ENCODE measurements at regions not wholly inside any gene's neighbourhood (a gene's known extent, or its start where the extent isn't known, plus 50 kb on each side); places are given as distances from the start of the nearest gene placed in this dataset.
A peak's percentile ranks its signal among the peaks of the same experiment; 100 is the strongest.
"Not testable (repeated sequence)": the region's sequence is repeated elsewhere in the genome, so short reads cannot be mapped to it uniquely, and the experiment has no call there.

GRCh38 chr5:158054223-158055110, 195.5 kb upstream of the CLINT1 start:
- DNase-seq = peak; percentile 88

GRCh38 chr5:158051036-158051435, 192.1 kb upstream of the CLINT1 start:
- peak; percentile 55 for DNase-seq

- peak; percentile 91 for DNase-seq
These were observed 191.5 kb upstream of the CLINT1 start for GRCh38 chr5:158050421-158050820.

- DNase-seq = no peak
These were observed 190.5 kb upstream of the CLINT1 start for GRCh38 chr5:158049459-158049858.

- no peak for DNase-seq
These were observed 186.8 kb upstream of the CLINT1 start for GRCh38 chr5:158045696-158046095.

GRCh38 chr5:158039911-158040347, 181.0 kb upstream of the CLINT1 start:
- DNase-seq = no peak

- DNase-seq = no peak
These were observed 180.5 kb upstream of the CLINT1 start for GRCh38 chr5:158039441-158039840.

GRCh38 chr5:158036983-158037595, 178.1 kb upstream of the CLINT1 start:
- not testable (repeated sequence) for DNase-seq

- DNase-seq = not testable (repeated sequence)
These were observed 175.6 kb upstream of the CLINT1 start for GRCh38 chr5:158034586-158034985.

- peak; percentile 25 for DNase-seq
These were observed 174.8 kb upstream of the CLINT1 start for GRCh38 chr5:158033724-158034123.

- DNase-seq = no peak
These were observed 174.1 kb upstream of the CLINT1 start for GRCh38 chr5:158033076-158033475.

- peak; percentile 20 for DNase-seq
These were observed 173.3 kb upstream of the CLINT1 start for GRCh38 chr5:158032246-158032645.

GRCh38 chr5:158027806-158028775, 169.1 kb upstream of the CLINT1 start:
- peak; percentile 8 for DNase-seq

- DNase-seq = peak; percentile 99
These were observed 167.5 kb upstream of the CLINT1 start for GRCh38 chr5:158026304-158027031.

- peak; percentile 18 for DNase-seq
These were observed 164.3 kb upstream of the CLINT1 start for GRCh38 chr5:158023266-158023665.

- no peak for DNase-seq
These were observed 163.9 kb upstream of the CLINT1 start for GRCh38 chr5:158022837-158023236.

GRCh38 chr5:158022393-158022792, 163.4 kb upstream of the CLINT1 start:
- no peak for DNase-seq

GRCh38 chr5:158020555-158021418, 161.8 kb upstream of the CLINT1 start:
- DNase-seq = peak; percentile 73

- DNase-seq = no peak
These were observed 158.5 kb upstream of the CLINT1 start for GRCh38 chr5:158017469-158017868.

GRCh38 chr5:158014372-158014771, 155.4 kb upstream of the CLINT1 start:
- DNase-seq = peak; percentile 65

GRCh38 chr5:158013939-158014338, 155.0 kb upstream of the CLINT1 start:
- peak; percentile 79 for DNase-seq
